Muscle layer of duodenum (tissue), 2 donors: ENCODE measurements at regions not wholly inside any gene's neighbourhood (a gene's known extent, or its start where the extent isn't known, plus 50 kb on each side); places are given as distances from the start of the nearest gene placed in this dataset.
"Not testable (repeated sequence)": the region's sequence is repeated elsewhere in the genome, so short reads cannot be mapped to it uniquely, and the experiment has no call there.

Experiments
- H3K27ac ChIP-seq: one replicate; pipeline ENCODE4 v1.7.0; 2013; ENCODE audit warnings: mild to moderate bottlenecking, low read length
- H3K27me3 ChIP-seq: one replicate; pipeline ENCODE4 v1.7.0; 2013; ENCODE audit warnings: low read depth, mild to moderate bottlenecking, control low read depth, low read length
- H3K36me3 ChIP-seq, 2 donors: one replicate each; pipeline ENCODE4 v1.7.0; 2013; ENCODE audit warnings: low read length in 2 of 2, control low read depth in 1 of 2, mild to moderate bottlenecking in 1 of 2; ENCODE audit not compliant: insufficient read depth in 2 of 2, control insufficient read depth in 1 of 2
- H3K4me1 ChIP-seq, 2 donors: one replicate each; pipeline ENCODE4 v1.7.0; 2013; ENCODE audit warnings: low read length in 2 of 2, mild to moderate bottlenecking in 2 of 2, control low read depth in 1 of 2, moderate library complexity in 1 of 2; ENCODE audit not compliant: insufficient read depth in 2 of 2, control insufficient read depth in 1 of 2
- H3K4me3 ChIP-seq, 2 donors: one replicate each; pipeline ENCODE4 v1.7.0; 2013; ENCODE audit warnings: low read length in 2 of 2, low read depth in 1 of 2, mild to moderate bottlenecking in 1 of 2
- H3K9me3 ChIP-seq, 2 donors: one replicate each; pipeline ENCODE4 v1.7.0; 2013; ENCODE audit warnings: low read length in 2 of 2, control low read depth in 1 of 2, mild to moderate bottlenecking in 1 of 2; ENCODE audit not compliant: control insufficient read depth in 1 of 2
- donor health status: healthy.

- Histone ChIP-seq H3K27me3 (no peaks in the 10 kb centered on the region), H3K27ac (no peak overlapping the region), H3K9me3 (no peaks in the 10 kb centered on the region), H3K36me3 (no peaks in the 10 kb centered on the region), H3K4me1 (no peaks in the 10 kb centered on the region), H3K4me3 (no peak overlapping the region)
These were observed 144.8 kb upstream of the KRR1 start for GRCh38 chr12:75656210-75656609.

GRCh38 chr12:75655315-75655806 is 144.0 kb upstream of the KRR1 start:
- Histone ChIP-seq H3K27ac (no peak overlapping the region), H3K36me3 (no peaks in the 10 kb centered on the region), H3K4me3 (no peak overlapping the region)

GRCh38 chr12:75651342-75651695 is 139.9 kb upstream of the KRR1 start:
- H3K36me3 ChIP-seq: no peaks in the 10 kb centered on the region
- no peak overlapping the region for H3K4me3 ChIP-seq
- H3K9me3 ChIP-seq: no peaks in the 10 kb centered on the region
- H3K27ac ChIP-seq: no peak overlapping the region
- H3K27me3 ChIP-seq: no peaks in the 10 kb centered on the region
- H3K4me1 ChIP-seq: no peaks in the 10 kb centered on the region

More at GRCh38 chr12:75655315-75655806, 144.0 kb upstream of the KRR1 start:
- Histone ChIP-seq H3K9me3 (no peaks in the 10 kb centered on the region), H3K4me1 (no peaks in the 10 kb centered on the region), H3K27me3 (no peaks in the 10 kb centered on the region)

- H3K27ac ChIP-seq: no peak overlapping the region
- H3K36me3 ChIP-seq: no peaks in the 10 kb centered on the region
- no peaks in the 10 kb centered on the region for H3K9me3 ChIP-seq
- H3K4me3 ChIP-seq: no peak overlapping the region
- no peaks in the 10 kb centered on the region for H3K27me3 ChIP-seq
- H3K4me1 ChIP-seq: no peaks in the 10 kb centered on the region
These were observed 139.4 kb upstream of the KRR1 start for GRCh38 chr12:75650595-75651341.

- no peak overlapping the region for H3K27ac ChIP-seq
- no peaks in the 10 kb centered on the region for H3K4me1 ChIP-seq
- H3K9me3 ChIP-seq: no peaks in the 10 kb centered on the region
- no peaks in the 10 kb centered on the region for H3K36me3 ChIP-seq
- no peaks in the 10 kb centered on the region for H3K27me3 ChIP-seq
- H3K4me3 ChIP-seq: no peak overlapping the region
These were observed 138.7 kb upstream of the KRR1 start for GRCh38 chr12:75650100-75650499.

- Histone ChIP-seq H3K27ac (no peak overlapping the region), H3K4me1 (no peaks in the 10 kb centered on the region), H3K9me3 (no peaks in the 10 kb centered on the region), H3K27me3 (no peaks in the 10 kb centered on the region), H3K36me3 (no peaks in the 10 kb centered on the region), H3K4me3 (no peak overlapping the region)
These were observed 137.4 kb upstream of the KRR1 start for GRCh38 chr12:75648856-75649255.

GRCh38 chr12:75646329-75647210 is 135.2 kb upstream of the KRR1 start:
- Histone ChIP-seq H3K36me3 (no peaks in the 10 kb centered on the region), H3K4me1 (no peaks in the 10 kb centered on the region), H3K4me3 (no peak overlapping the region), H3K9me3 (no peaks in the 10 kb centered on the region), H3K27ac (no peak overlapping the region), H3K27me3 (no peaks in the 10 kb centered on the region)

- H3K9me3 ChIP-seq: no peaks in the 10 kb centered on the region
- H3K36me3 ChIP-seq: no peaks in the 10 kb centered on the region
- no peak overlapping the region for H3K4me3 ChIP-seq
- H3K27me3 ChIP-seq: no peaks in the 10 kb centered on the region
- no peaks in the 10 kb centered on the region for H3K4me1 ChIP-seq
- no peak overlapping the region for H3K27ac ChIP-seq
These were observed 133.2 kb upstream of the KRR1 start for GRCh38 chr12:75644472-75645072.

- H3K9me3 ChIP-seq, H3K27ac ChIP-seq, H3K27me3 ChIP-seq, H3K4me3 ChIP-seq, H3K36me3 ChIP-seq, H3K4me1 ChIP-seq: not testable (repeated sequence)
These were observed 131.7 kb upstream of the KRR1 start for GRCh38 chr12:75643119-75643518.

- H3K4me1 ChIP-seq: no peaks in the 10 kb centered on the region
- no peaks in the 10 kb centered on the region for H3K27me3 ChIP-seq
- H3K9me3 ChIP-seq: no peaks in the 10 kb centered on the region
- H3K4me3 ChIP-seq: no peak overlapping the region
- H3K27ac ChIP-seq: no peak overlapping the region
- H3K36me3 ChIP-seq: no peaks in the 10 kb centered on the region
These were observed 130.8 kb upstream of the KRR1 start for GRCh38 chr12:75642226-75642625.

- Histone ChIP-seq H3K9me3 (no peaks in the 10 kb centered on the region), H3K27me3 (no peaks in the 10 kb centered on the region), H3K27ac (no peak overlapping the region), H3K36me3 (no peaks in the 10 kb centered on the region), H3K4me3 (no peak overlapping the region), H3K4me1 (no peaks in the 10 kb centered on the region)
These were observed 129.8 kb upstream of the KRR1 start for GRCh38 chr12:75641031-75641780.
